ENCODE measurements at regions not wholly inside any gene's neighbourhood (a gene's known extent, or its start where the extent isn't known, plus 50 kb on each side); places are given as distances from the start of the nearest gene placed in this dataset.
"Not testable (repeated sequence)": the region's sequence is repeated elsewhere in the genome, so short reads cannot be mapped to it uniquely, and the experiment has no call there.

- peak in 2 of 3 experiments; percentile 15 to 17; a peak in 1 of 6 replicates for TF ChIP-seq CTCF (IDR thresholded peaks at IDR 0.05 in 2 of 3, conservative IDR thresholded peaks at IDR 0.05 in 1 of 3; ENCODE audit: borderline replicate concordance in 1 of 3, insufficient read depth in 1 of 3, low read depth in 2 of 3, low read length in 2 of 3)
- H2AFZ ChIP-seq (ENCODE audit: low read depth, low read length, poor library complexity, severe bottlenecking); ATAC-seq; H4K20me1 ChIP-seq (ENCODE audit: insufficient read depth); H3K27me3 ChIP-seq (ENCODE audit: insufficient read depth, low read length); intact Hi-C loops (cut with micrococcal nuclease); H3K79me2 ChIP-seq (ENCODE audit: insufficient read depth, low read length); POLR2A ChIA-PET; H3K4me2 ChIP-seq (ENCODE audit: low read length); H3K36me3 ChIP-seq (ENCODE audit: control insufficient read depth in 1 of 2, insufficient read depth in 2 of 2, low read length in 2 of 2); H3K4me3 ChIP-seq (replicated peaks in 1 of 2; ENCODE audit: low read depth in 1 of 2, low read length in 2 of 2); RAD21 ChIA-PET (ENCODE audit: low non-redundant PET in 1 of 2, low total read pairs in 2 of 2, uncharacterized antibody in 2 of 2, unreplicated experiment in 2 of 2); H3K4me1 ChIP-seq (ENCODE audit: control insufficient read depth in 1 of 2, insufficient read depth in 2 of 2, low read length in 2 of 2); H3K9ac ChIP-seq (ENCODE audit: low read length); H3K9me3 ChIP-seq (ENCODE audit: control insufficient read depth in 1 of 2, insufficient read depth in 1 of 2, low read depth in 1 of 2, low read length in 2 of 2); H3K27ac ChIP-seq (ENCODE audit: low read depth, low read length); DNase-seq (ENCODE audit: low read depth, low spot score); BruUV-seq (replicated peaks); H3K9me2 ChIP-seq (ENCODE audit: insufficient read depth); CTCF ChIA-PET: not testable (repeated sequence)
These were observed 301.4 kb downstream of the CACNA1B start for GRCh38 chr9:138179003-138179402.

DNA sequence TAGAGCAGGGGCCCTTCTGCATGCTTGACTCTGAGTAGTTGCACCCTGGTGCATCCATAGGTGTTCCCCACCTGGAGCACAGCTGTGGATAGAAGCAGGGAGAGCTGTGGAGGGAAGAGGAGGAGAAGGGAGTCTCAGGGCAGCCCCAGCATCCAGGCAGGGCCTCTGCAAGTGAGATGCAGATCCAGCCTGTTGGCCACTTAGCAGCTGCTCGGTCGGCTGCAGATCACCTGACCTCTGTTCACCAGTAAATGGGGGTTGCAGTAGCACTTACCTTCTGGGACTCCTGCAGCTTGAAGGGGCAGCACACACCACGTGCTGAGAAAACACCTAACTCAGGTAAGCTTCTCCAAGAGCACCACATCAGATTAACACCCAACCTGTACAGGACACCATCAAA, 302.1 kb downstream of the CACNA1B start:
- POLR2A ChIA-PET; CTCF ChIA-PET; intact Hi-C loops (cut with micrococcal nuclease); H3K27ac ChIP-seq (ENCODE audit: low read depth, low read length); H4K20me1 ChIP-seq (ENCODE audit: insufficient read depth); H3K4me2 ChIP-seq (ENCODE audit: low read length); H3K79me2 ChIP-seq (ENCODE audit: insufficient read depth, low read length); ATAC-seq; BruUV-seq (replicated peaks); H3K9me3 ChIP-seq (ENCODE audit: control insufficient read depth in 1 of 2, insufficient read depth in 1 of 2, low read depth in 1 of 2, low read length in 2 of 2); H2AFZ ChIP-seq (ENCODE audit: low read depth, low read length, poor library complexity, severe bottlenecking); DNase-seq (ENCODE audit: low read depth, low spot score); RAD21 ChIA-PET (ENCODE audit: low non-redundant PET in 1 of 2, low total read pairs in 2 of 2, uncharacterized antibody in 2 of 2, unreplicated experiment in 2 of 2); H3K9ac ChIP-seq (ENCODE audit: low read length); H3K36me3 ChIP-seq (ENCODE audit: control insufficient read depth in 1 of 2, insufficient read depth in 2 of 2, low read length in 2 of 2); H3K4me3 ChIP-seq (replicated peaks in 1 of 2; ENCODE audit: low read depth in 1 of 2, low read length in 2 of 2); H3K4me1 ChIP-seq (ENCODE audit: control insufficient read depth in 1 of 2, insufficient read depth in 2 of 2, low read length in 2 of 2); H3K27me3 ChIP-seq (ENCODE audit: insufficient read depth, low read length); H3K9me2 ChIP-seq (ENCODE audit: insufficient read depth): not testable (repeated sequence)

- H3K27me3 ChIP-seq (ENCODE audit: insufficient read depth, low read length); H3K4me3 ChIP-seq (replicated peaks in 1 of 2; ENCODE audit: low read depth in 1 of 2, low read length in 2 of 2); intact Hi-C loops (cut with micrococcal nuclease); RAD21 ChIA-PET (ENCODE audit: low non-redundant PET in 1 of 2, low total read pairs in 2 of 2, uncharacterized antibody in 2 of 2, unreplicated experiment in 2 of 2); POLR2A ChIA-PET; DNase-seq (ENCODE audit: low read depth, low spot score); H3K27ac ChIP-seq (ENCODE audit: low read depth, low read length); H3K9me3 ChIP-seq (ENCODE audit: control insufficient read depth in 1 of 2, insufficient read depth in 1 of 2, low read depth in 1 of 2, low read length in 2 of 2); H3K4me2 ChIP-seq (ENCODE audit: low read length); H3K79me2 ChIP-seq (ENCODE audit: insufficient read depth, low read length); H3K36me3 ChIP-seq (ENCODE audit: control insufficient read depth in 1 of 2, insufficient read depth in 2 of 2, low read length in 2 of 2); H3K9me2 ChIP-seq (ENCODE audit: insufficient read depth); ATAC-seq; H4K20me1 ChIP-seq (ENCODE audit: insufficient read depth); BruUV-seq (replicated peaks); CTCF ChIA-PET; H3K9ac ChIP-seq (ENCODE audit: low read length); H2AFZ ChIP-seq (ENCODE audit: low read depth, low read length, poor library complexity, severe bottlenecking); H3K4me1 ChIP-seq (ENCODE audit: control insufficient read depth in 1 of 2, insufficient read depth in 2 of 2, low read length in 2 of 2): not testable (repeated sequence)
These were observed 304.4 kb downstream of the CACNA1B start for GRCh38 chr9:138181963-138182362.

DNA sequence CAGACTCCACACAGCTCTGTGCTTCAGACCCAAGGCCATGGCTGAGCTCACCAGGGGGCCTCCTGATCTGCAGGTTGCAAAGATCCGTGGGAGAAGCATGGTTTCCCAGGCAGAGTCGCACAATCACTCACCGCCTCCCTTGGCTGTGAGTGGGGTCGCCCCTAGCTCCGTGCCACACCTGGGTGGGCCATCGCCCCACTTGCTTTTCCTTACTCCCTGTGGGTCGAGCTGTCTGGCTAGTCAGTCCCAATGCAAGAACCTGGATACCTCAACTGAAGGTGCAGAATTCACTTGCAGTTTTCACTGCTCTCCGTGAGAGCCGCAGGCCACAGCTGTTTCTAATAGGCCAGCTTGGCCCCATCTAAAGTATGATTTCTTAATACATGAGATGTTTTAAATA, 319.6 kb downstream of the CACNA1B start:
- intact Hi-C loops (cut with micrococcal nuclease); H3K27ac ChIP-seq (ENCODE audit: low read depth, low read length); RAD21 ChIA-PET (ENCODE audit: low non-redundant PET in 1 of 2, low total read pairs in 2 of 2, uncharacterized antibody in 2 of 2, unreplicated experiment in 2 of 2); H3K36me3 ChIP-seq (ENCODE audit: control insufficient read depth in 1 of 2, insufficient read depth in 2 of 2, low read length in 2 of 2); H3K9me3 ChIP-seq (ENCODE audit: control insufficient read depth in 1 of 2, insufficient read depth in 1 of 2, low read depth in 1 of 2, low read length in 2 of 2); BruUV-seq (replicated peaks); H3K4me2 ChIP-seq (ENCODE audit: low read length); H3K4me1 ChIP-seq (ENCODE audit: control insufficient read depth in 1 of 2, insufficient read depth in 2 of 2, low read length in 2 of 2); H3K27me3 ChIP-seq (ENCODE audit: insufficient read depth, low read length); H3K9me2 ChIP-seq (ENCODE audit: insufficient read depth); H3K9ac ChIP-seq (ENCODE audit: low read length); CTCF ChIA-PET; H3K4me3 ChIP-seq (replicated peaks in 1 of 2; ENCODE audit: low read depth in 1 of 2, low read length in 2 of 2); DNase-seq (ENCODE audit: low read depth, low spot score); POLR2A ChIA-PET; H3K79me2 ChIP-seq (ENCODE audit: insufficient read depth, low read length); H2AFZ ChIP-seq (ENCODE audit: low read depth, low read length, poor library complexity, severe bottlenecking); ATAC-seq; H4K20me1 ChIP-seq (ENCODE audit: insufficient read depth): not testable (repeated sequence)
